ENCODE measurements at regions not wholly inside any gene's neighbourhood (a gene's known extent, or its start where the extent isn't known, plus 50 kb on each side); places are given as distances from the start of the nearest gene placed in this dataset.

DNA sequence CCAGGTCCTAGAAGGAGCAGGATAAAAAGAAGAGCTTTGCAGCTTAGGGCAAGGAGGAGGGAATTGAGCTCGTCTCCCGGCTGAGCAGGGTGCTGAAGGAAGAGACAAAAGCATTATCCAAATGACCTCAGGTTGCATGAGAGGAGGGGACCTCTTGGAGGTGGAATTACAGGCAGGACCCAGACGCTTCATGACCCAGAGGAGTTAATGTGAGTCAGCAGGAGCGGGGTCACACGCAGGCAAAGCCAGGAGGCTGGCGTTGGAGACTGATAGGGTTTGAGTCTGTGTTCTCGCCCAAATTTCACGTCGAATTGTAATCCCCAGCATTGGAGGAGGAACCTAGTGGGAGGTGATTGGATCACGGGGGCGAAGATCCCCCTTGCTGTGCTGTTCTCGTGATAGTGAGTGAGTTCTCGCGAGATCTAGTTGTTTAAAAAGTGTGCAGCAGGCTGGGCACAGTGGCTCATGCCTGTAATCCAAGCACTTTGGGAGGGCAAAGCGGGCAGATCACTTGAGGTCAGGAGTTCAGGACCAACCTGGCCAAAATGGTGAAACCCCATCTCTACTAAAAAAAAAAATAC is 63.7 kb upstream of the AUTS2 start:
- TF ChIP-seq CTCF (IDR thresholded peaks at IDR 0.05) (no peak), POLR2AphosphoS5 (IDR thresholded peaks at IDR 0.05) (no peak)

Data from esophagus muscularis mucosa (tissue), 3 donors.